ENCODE measurements at regions not wholly inside any gene's neighbourhood (a gene's known extent, or its start where the extent isn't known, plus 50 kb on each side); places are given as distances from the start of the nearest gene placed in this dataset.

DNA sequence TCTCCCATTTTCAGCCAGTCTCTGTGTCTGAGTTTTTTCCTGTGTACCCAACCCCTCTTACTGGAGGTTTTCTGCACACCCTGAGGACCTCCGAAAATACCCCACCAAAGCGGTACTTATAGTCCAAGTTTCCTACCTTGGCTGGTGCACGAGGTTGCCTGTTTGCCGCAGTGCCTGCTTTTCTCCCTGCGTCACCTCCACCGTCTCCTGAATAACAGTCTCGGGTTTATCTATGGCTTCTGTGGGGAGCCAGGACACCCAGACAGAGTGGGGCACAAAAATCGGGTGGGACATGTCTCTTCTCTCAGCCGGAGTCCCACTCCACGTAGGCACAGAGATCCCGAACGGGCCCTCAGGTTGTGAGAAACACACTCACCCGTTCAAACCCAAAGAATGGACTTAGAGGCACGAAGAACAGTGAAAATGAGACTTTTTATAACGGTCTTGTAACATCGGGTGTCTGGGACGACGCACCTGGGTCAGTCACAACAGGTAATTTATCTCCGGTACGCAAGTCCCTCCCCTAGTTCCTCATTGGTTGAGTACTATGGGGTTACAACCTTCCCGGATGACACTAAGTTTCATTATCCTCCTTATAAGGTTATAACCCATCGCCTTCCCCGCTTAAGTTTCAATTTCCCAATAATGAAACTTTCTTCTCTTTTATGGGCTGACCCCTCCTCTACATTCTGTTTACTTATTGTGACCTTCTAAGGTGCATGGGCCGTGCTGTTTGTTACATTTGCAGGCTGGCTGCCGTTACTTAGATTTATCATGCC, 970.2 kb upstream of the COX7C start:
- peaks cover 2% of the 10 kb centered on the region for H3K79me1 ChIP-seq (ENCODE audit: insufficient read depth, low read depth, low read length, poor library complexity, severe bottlenecking)
- no CpG with 5 or more reads among the region's 25 CpGs for WGBS (ENCODE audit: extremely low coverage, insufficient read length, low lambda C conversion rate)
- no peak overlapping the region for H3K18ac ChIP-seq (ENCODE audit: insufficient read length, low read depth, low read length)
- H3K9ac ChIP-seq (ENCODE audit: extremely low read depth, insufficient read length, low read length) = no peak overlapping the region
- H4K5ac ChIP-seq (ENCODE audit: insufficient read length, low read depth, low read length) = no peak overlapping the region
- no peak overlapping the region for H2AK5ac ChIP-seq (ENCODE audit: insufficient read length, low read length)
- H3K27me3 Mint-ChIP-seq (ENCODE audit: low read depth) = no peaks in the 10 kb centered on the region
- no peaks in the 10 kb centered on the region for H4K20me1 ChIP-seq (ENCODE audit: control insufficient read depth, insufficient read depth, insufficient read length)
- no peak overlapping the region for H3K4me2 ChIP-seq (ENCODE audit: insufficient read depth, insufficient read length, low read length)
- no peak overlapping the region for H3K4me3 Mint-ChIP-seq
- no peaks in the 10 kb centered on the region for H3K27me3 ChIP-seq (ENCODE audit: insufficient read depth, low read length)
- H3K56ac ChIP-seq (ENCODE audit: insufficient read length, low read depth, low read length) = no peak overlapping the region
- no peaks in the 10 kb centered on the region for H3K36me3 Mint-ChIP-seq (ENCODE audit: insufficient read depth in 1 of 3, low read depth in 3 of 3)
- no peak overlapping the region for H4K91ac ChIP-seq (ENCODE audit: insufficient read length, low read depth, low read length)
- no peak overlapping the region for H2AFZ ChIP-seq (ENCODE audit: low read length)
- H2BK5ac ChIP-seq (ENCODE audit: insufficient read length, low read length) = no peak overlapping the region
- no peak overlapping the region for H3K4ac ChIP-seq (ENCODE audit: low read depth, low read length)
- no peak overlapping the region for H2BK15ac ChIP-seq (ENCODE audit: low read depth, low read length)
- TF ChIP-seq CTCF (conservative IDR thresholded peaks at IDR 0.05) = no peak
- no peak overlapping the region for H3T11ph ChIP-seq (ENCODE audit: low read length)
- no peak overlapping the region for H4K8ac ChIP-seq (replicated peaks; ENCODE audit: insufficient read length, low read depth, low read length)
- H2BK12ac ChIP-seq (ENCODE audit: insufficient read length, low read depth, low read length) = no peak overlapping the region
- peak overlapping the region in 1 of 3 experiments; percentile 22; a peak in 3 of 7 replicates for H3K27ac Mint-ChIP-seq
- no peaks in the 10 kb centered on the region for H3K23me2 ChIP-seq (ENCODE audit: insufficient read length, low read depth, low read length, poor library complexity, severe bottlenecking)
- H3K14ac ChIP-seq (ENCODE audit: insufficient read depth, low read length) = no peak overlapping the region
- H2BK120ac ChIP-seq (ENCODE audit: low read depth, low read length, poor library complexity, severe bottlenecking) = no peak overlapping the region
- H3K23ac ChIP-seq (ENCODE audit: insufficient read length, low read depth, low read length) = no peak overlapping the region
- H3K9me3 ChIP-seq (ENCODE audit: control insufficient read depth, low read depth, low read length) = no peaks in the 10 kb centered on the region
- no peaks in the 10 kb centered on the region for H3K9me3 Mint-ChIP-seq
- H3K79me2 ChIP-seq (ENCODE audit: insufficient read depth, low read length) = no peaks in the 10 kb centered on the region
- DNase-seq = no peak
- peaks cover 5% of the 10 kb centered on the region in 2 experiments for H3K4me1 Mint-ChIP-seq
- no peak overlapping the region for H3K27ac ChIP-seq (ENCODE audit: insufficient read length, low read depth, low read length)
- no peaks in the 10 kb centered on the region; the same call in 1 of the 2 replicates for H3K4me1 ChIP-seq (ENCODE audit: insufficient read depth, low read length)
- H2BK20ac ChIP-seq (ENCODE audit: low read depth, low read length, poor library complexity, severe bottlenecking) = no peak overlapping the region

Measured in H9 (cell line).